ENCODE measurements at regions not wholly inside any gene's neighbourhood (a gene's known extent, or its start where the extent isn't known, plus 50 kb on each side); places are given as distances from the start of the nearest gene placed in this dataset.

GRCh38 chr4:138800421-138800820 lies 215.2 kb upstream of the NOCT start:
- H3K27me3 ChIP-seq (ENCODE audit: low read depth): no peaks in the 10 kb centered on the region
- no peak overlapping the region for H3K4me3 ChIP-seq
- DNase-seq (no peak), ATAC-seq (no peak)
- no peaks in the 10 kb centered on the region for H3K4me1 ChIP-seq
- H3K9me3 ChIP-seq: no peaks in the 10 kb centered on the region
- H3K27ac ChIP-seq: no peak overlapping the region
- no peaks in the 10 kb centered on the region for H3K36me3 ChIP-seq
- intact Hi-C loops (cut with DNase I): no loop called here
- TF ChIP-seq, protein P1, sequence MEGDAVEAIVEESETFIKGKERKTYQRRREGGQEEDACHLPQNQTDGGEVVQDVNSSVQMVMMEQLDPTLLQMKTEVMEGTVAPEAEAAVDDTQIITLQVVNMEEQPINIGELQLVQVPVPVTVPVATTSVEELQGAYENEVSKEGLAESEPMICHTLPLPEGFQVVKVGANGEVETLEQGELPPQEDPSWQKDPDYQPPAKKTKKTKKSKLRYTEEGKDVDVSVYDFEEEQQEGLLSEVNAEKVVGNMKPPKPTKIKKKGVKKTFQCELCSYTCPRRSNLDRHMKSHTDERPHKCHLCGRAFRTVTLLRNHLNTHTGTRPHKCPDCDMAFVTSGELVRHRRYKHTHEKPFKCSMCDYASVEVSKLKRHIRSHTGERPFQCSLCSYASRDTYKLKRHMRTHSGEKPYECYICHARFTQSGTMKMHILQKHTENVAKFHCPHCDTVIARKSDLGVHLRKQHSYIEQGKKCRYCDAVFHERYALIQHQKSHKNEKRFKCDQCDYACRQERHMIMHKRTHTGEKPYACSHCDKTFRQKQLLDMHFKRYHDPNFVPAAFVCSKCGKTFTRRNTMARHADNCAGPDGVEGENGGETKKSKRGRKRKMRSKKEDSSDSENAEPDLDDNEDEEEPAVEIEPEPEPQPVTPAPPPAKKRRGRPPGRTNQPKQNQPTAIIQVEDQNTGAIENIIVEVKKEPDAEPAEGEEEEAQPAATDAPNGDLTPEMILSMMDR (IDR thresholded peaks at IDR 0.05): no peak

DNA sequence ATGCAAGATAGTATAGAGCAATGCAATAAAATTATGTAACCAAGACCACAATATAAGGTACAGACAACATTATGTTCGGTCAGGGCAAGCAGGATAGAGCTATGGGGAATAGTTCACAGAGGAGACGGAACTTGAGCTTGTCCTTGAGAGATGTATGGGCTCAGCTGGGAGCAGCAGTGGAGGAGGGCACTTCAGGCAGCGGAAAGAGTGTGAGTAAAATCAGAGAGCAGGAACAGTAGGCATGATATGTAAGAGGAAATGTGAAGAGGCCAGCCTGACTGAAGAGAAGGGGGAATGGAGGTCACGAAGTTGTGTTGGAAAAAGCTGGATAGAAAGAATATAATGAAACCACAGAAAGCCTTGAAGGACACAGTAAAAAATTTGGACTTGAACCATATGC lies 217.2 kb upstream of the NOCT start:
- TF ChIP-seq, protein P1 (IDR thresholded peaks at IDR 0.05): no peak
- H3K27me3 ChIP-seq (ENCODE audit: low read depth): no peaks in the 10 kb centered on the region
- H3K9me3 ChIP-seq: no peaks in the 10 kb centered on the region
- no peaks in the 10 kb centered on the region for H3K36me3 ChIP-seq
- no peak overlapping the region for H3K4me3 ChIP-seq
- intact Hi-C loops (cut with DNase I): no loop called here
- H3K4me1 ChIP-seq: no peaks in the 10 kb centered on the region
- no peak overlapping the region for H3K27ac ChIP-seq
- ATAC-seq (no peak), DNase-seq (no peak)

DNA sequence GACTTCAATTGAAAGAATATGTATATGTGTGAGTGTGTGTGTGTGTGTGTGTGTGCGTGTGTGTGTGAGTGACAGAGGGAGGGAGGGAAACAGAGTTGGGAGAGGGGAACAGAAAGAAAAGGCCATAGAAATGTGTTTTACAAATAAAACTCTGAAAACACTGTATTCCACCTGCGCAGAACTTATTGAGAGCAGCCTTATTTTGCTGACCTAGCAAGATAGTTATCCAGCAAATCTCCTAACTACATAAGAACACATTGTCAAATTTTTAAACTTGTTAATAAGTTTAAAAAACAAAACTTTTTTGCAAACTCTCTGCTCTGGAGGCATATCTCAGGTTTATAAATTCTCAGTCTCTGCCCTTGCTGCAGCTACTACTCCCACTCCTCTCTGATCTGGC lies 217.9 kb upstream of the NOCT start:
- Histone ChIP-seq H3K9me3 (no peaks in the 10 kb centered on the region), H3K4me1 (no peaks in the 10 kb centered on the region), H3K27me3 (ENCODE audit: low read depth) (no peaks in the 10 kb centered on the region), H3K36me3 (no peaks in the 10 kb centered on the region), H3K27ac (no peak overlapping the region), H3K4me3 (no peak overlapping the region)
- intact Hi-C loops (cut with DNase I): no loop called here
- DNase-seq (no peak), ATAC-seq (no peak)
- TF ChIP-seq, protein P1 (IDR thresholded peaks at IDR 0.05): no peak

DNA sequence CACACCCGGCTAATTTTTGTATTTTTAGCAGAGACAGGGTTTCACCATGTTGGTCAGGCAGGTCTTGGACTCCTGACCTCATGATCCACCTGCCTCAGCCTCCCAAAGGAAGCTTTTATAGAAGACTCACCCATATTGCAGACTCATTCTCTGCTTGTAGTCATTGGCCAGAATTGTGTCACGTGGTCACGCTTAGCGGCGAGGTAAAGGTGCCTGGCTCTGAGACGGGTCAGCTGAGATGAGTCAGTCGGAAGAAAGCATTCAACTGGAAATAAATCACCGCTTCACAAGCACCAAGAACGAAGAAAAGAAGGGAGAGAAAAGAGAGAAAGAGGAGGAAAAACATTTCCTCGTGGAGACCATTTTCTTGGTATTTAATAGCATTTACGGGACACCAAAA lies 218.8 kb upstream of the NOCT start:
- H3K27ac ChIP-seq: no peak overlapping the region
- TF ChIP-seq, protein P1 (IDR thresholded peaks at IDR 0.05): no peak
- ATAC-seq: no peak

DNA sequence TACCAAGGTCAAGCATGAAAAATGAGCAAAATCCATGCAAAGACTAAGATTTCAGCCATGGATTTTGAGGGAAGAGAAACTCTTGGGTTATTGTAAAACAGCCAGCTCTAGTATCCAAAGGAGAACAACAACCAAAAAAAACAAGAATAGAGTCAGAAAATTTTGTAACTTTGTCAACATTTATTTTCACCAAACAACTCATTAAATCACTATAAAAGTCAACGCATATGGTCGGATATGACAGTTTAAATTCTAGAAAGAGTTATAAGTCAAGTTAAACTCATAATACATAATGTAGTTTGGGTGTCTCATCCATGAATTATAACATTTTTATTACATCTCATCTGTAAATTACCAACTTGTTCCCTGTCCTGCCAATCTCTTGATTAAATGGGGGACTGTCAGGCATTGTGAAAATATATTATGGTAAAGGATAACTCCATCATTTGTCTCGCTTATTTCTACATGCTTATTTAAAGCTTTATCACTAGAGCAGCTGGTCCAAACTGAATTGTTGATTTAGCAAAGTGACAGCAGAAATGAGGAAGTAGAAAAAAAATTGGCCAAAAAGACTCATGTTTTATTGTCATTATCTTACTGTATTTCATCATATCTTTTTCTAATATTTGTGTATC lies 224.8 kb upstream of the NOCT start:
- Histone ChIP-seq H3K27ac (no peak overlapping the region), H3K9me3 (no peaks in the 10 kb centered on the region), H3K36me3 (no peaks in the 10 kb centered on the region), H3K4me1 (no peaks in the 10 kb centered on the region), H3K4me3 (no peak overlapping the region), H3K27me3 (ENCODE audit: low read depth) (no peaks in the 10 kb centered on the region)
- DNase-seq (no peak), ATAC-seq (no peak)
- intact Hi-C loops (cut with DNase I): no loop called here
- TF ChIP-seq, protein P1 (IDR thresholded peaks at IDR 0.05): no peak

More for the DNA sequence above, 218.8 kb upstream of the NOCT start:
- intact Hi-C loops (cut with DNase I): no loop called here
- Histone ChIP-seq H3K9me3 (no peaks in the 10 kb centered on the region), H3K27me3 (ENCODE audit: low read depth) (no peaks in the 10 kb centered on the region), H3K4me3 (no peak overlapping the region), H3K36me3 (no peaks in the 10 kb centered on the region), H3K4me1 (no peaks in the 10 kb centered on the region)
- no peak for DNase-seq

Measured in lower lobe of right lung (tissue), 2 donors.